Activated CD4-positive, alpha-beta memory T cell treated with anti-CD3 and anti-CD28 coated beads, Interleukin-2, amount 10 ng/mL, durations not matched to agents 7 days and 5 days (primary cell): ENCODE measurements at regions not wholly inside any gene's neighbourhood (a gene's known extent, or its start where the extent isn't known, plus 50 kb on each side); places are given as distances from the start of the nearest gene placed in this dataset.

Experiments used
- CTCF ChIA-PET: fragments of 350-600 bp; sonication (Branson Sonifier 250); formaldehyde crosslinking; loops from one replicate; lab custom pipeline; 2021; ENCODE audit warnings: antibody characterized with exemption, inconsistent platforms; lab: Charles Lee
- POLR2A ChIA-PET: fragments of 350-600 bp; sonication (Branson Sonifier 250); formaldehyde crosslinking; loops from one replicate; lab custom pipeline; 2021; ENCODE audit warnings: antibody characterized with exemption; lab: Charles Lee
- DNase-seq: peaks from one replicate; pipeline ENCODE4 v3.0.0-alpha.2; 2020
- H3K27ac Mint-ChIP-seq: one replicate; pipeline ENCODE4 v1.8.0; 2021; ENCODE audit warnings: mild to moderate bottlenecking, mixed read lengths
- H3K27me3 Mint-ChIP-seq: one replicate; pipeline ENCODE4 v1.8.0; 2021; ENCODE audit warnings: mixed read lengths
- H3K36me3 Mint-ChIP-seq: one replicate; pipeline ENCODE4 v1.8.0; 2021; ENCODE audit warnings: low read depth, mixed read lengths
- H3K4me1 Mint-ChIP-seq: one replicate; pipeline ENCODE4 v1.8.0; 2021; ENCODE audit warnings: mixed read lengths
- H3K4me3 Mint-ChIP-seq: one replicate; pipeline ENCODE4 v1.8.0; 2021; ENCODE audit warnings: mild to moderate bottlenecking, mixed read lengths
- H3K9me3 Mint-ChIP-seq: one replicate; pipeline ENCODE4 v1.8.0; 2021; ENCODE audit warnings: mixed read lengths

GRCh38 chr4:173697840-173698239 is 167.8 kb upstream of the HAND2 start:
- H3K4me1 Mint-ChIP-seq, result no peaks in the 10 kb centered on the region
- ChIA-PET POLR2A (no interaction called here), CTCF (no interaction called here)
- no peak overlapping the region for H3K4me3 Mint-ChIP-seq
- H3K27me3 Mint-ChIP-seq, result no peaks in the 10 kb centered on the region
- H3K27ac Mint-ChIP-seq, result no peak overlapping the region
- no peaks in the 10 kb centered on the region for H3K9me3 Mint-ChIP-seq
- H3K36me3 Mint-ChIP-seq, result no peaks in the 10 kb centered on the region
- no peak for DNase-seq

- Mint-ChIP-seq H3K4me1 (no peaks in the 10 kb centered on the region), H3K36me3 (no peaks in the 10 kb centered on the region), H3K27ac (no peak overlapping the region), H3K9me3 (no peaks in the 10 kb centered on the region), H3K4me3 (no peak overlapping the region), H3K27me3 (no peaks in the 10 kb centered on the region)
- DNase-seq, result no peak
- ChIA-PET POLR2A (no interaction called here), CTCF (no interaction called here)
Observed at GRCh38 chr4:173696551-173696950, 166.5 kb upstream of the HAND2 start.

GRCh38 chr4:173696011-173696410 is 166.0 kb upstream of the HAND2 start:
- no peaks in the 10 kb centered on the region for H3K36me3 Mint-ChIP-seq
- H3K27me3 Mint-ChIP-seq, result no peaks in the 10 kb centered on the region
- no peak overlapping the region for H3K4me3 Mint-ChIP-seq
- ChIA-PET CTCF (no interaction called here), POLR2A (no interaction called here)
- no peak overlapping the region for H3K27ac Mint-ChIP-seq
- DNase-seq, result no peak
- H3K4me1 Mint-ChIP-seq, result no peaks in the 10 kb centered on the region
- no peaks in the 10 kb centered on the region for H3K9me3 Mint-ChIP-seq

- no peaks in the 10 kb centered on the region for H3K9me3 Mint-ChIP-seq
- H3K27ac Mint-ChIP-seq, result no peak overlapping the region
- no peaks in the 10 kb centered on the region for H3K4me1 Mint-ChIP-seq
- no peak for DNase-seq
- POLR2A ChIA-PET, result no interaction called here
- no peaks in the 10 kb centered on the region for H3K27me3 Mint-ChIP-seq
- CTCF ChIA-PET, result no interaction called here
- H3K36me3 Mint-ChIP-seq, result no peaks in the 10 kb centered on the region
- no peak overlapping the region for H3K4me3 Mint-ChIP-seq
Observed at GRCh38 chr4:173685831-173686210, 155.8 kb upstream of the HAND2 start.

GRCh38 chr4:173685165-173685830 is 155.3 kb upstream of the HAND2 start:
- Mint-ChIP-seq H3K27me3 (no peaks in the 10 kb centered on the region), H3K27ac (no peak overlapping the region), H3K36me3 (no peaks in the 10 kb centered on the region), H3K9me3 (no peaks in the 10 kb centered on the region), H3K4me3 (no peak overlapping the region), H3K4me1 (no peaks in the 10 kb centered on the region)
- no peak for DNase-seq
- CTCF ChIA-PET, result no interaction called here
- POLR2A ChIA-PET, result no interaction called here

- ChIA-PET CTCF (interaction anchor here (0.7 kb wide), 1 partner anchor 1300 kb away, joined by 3 read pairs; no protein-coding TSS in a partner anchor), POLR2A (no interaction called here)
- H3K27ac Mint-ChIP-seq, result no peak overlapping the region
- no peaks in the 10 kb centered on the region for H3K9me3 Mint-ChIP-seq
- H3K36me3 Mint-ChIP-seq, result no peaks in the 10 kb centered on the region
- DNase-seq, result no peak
- no peaks in the 10 kb centered on the region for H3K27me3 Mint-ChIP-seq
- H3K4me3 Mint-ChIP-seq, result no peak overlapping the region
- no peaks in the 10 kb centered on the region for H3K4me1 Mint-ChIP-seq
Observed at GRCh38 chr4:173684223-173684622, 154.2 kb upstream of the HAND2 start.

- Mint-ChIP-seq H3K9me3 (no peaks in the 10 kb centered on the region), H3K27me3 (no peaks in the 10 kb centered on the region), H3K4me3 (no peak overlapping the region), H3K4me1 (no peaks in the 10 kb centered on the region), H3K36me3 (no peaks in the 10 kb centered on the region), H3K27ac (no peak overlapping the region)
- CTCF ChIA-PET, result no interaction called here
- POLR2A ChIA-PET, result no interaction called here
- DNase-seq, result no peak
Observed at GRCh38 chr4:173682609-173683008, 152.6 kb upstream of the HAND2 start.

- ChIA-PET POLR2A (no interaction called here), CTCF (no interaction called here)
- Mint-ChIP-seq H3K36me3 (no peaks in the 10 kb centered on the region), H3K27me3 (no peaks in the 10 kb centered on the region), H3K4me3 (no peak overlapping the region), H3K4me1 (no peaks in the 10 kb centered on the region), H3K9me3 (no peaks in the 10 kb centered on the region), H3K27ac (no peak overlapping the region)
- DNase-seq, result no peak
Observed at GRCh38 chr4:173680278-173680677, 150.2 kb upstream of the HAND2 start.

GRCh38 chr4:173675446-173675845 is 145.4 kb upstream of the HAND2 start:
- Mint-ChIP-seq H3K27ac (no peak overlapping the region), H3K27me3 (no peaks in the 10 kb centered on the region), H3K4me1 (no peaks in the 10 kb centered on the region), H3K4me3 (no peak overlapping the region), H3K36me3 (no peaks in the 10 kb centered on the region), H3K9me3 (peaks cover 2% of the 10 kb centered on the region)
- no peak for DNase-seq
- CTCF ChIA-PET, result no interaction called here
- POLR2A ChIA-PET, result no interaction called here

- no peak for DNase-seq
- POLR2A ChIA-PET, result no interaction called here
- Mint-ChIP-seq H3K4me1 (no peaks in the 10 kb centered on the region), H3K9me3 (peaks cover 2% of the 10 kb centered on the region), H3K36me3 (no peaks in the 10 kb centered on the region), H3K4me3 (no peak overlapping the region), H3K27ac (no peak overlapping the region), H3K27me3 (no peaks in the 10 kb centered on the region)
- CTCF ChIA-PET, result interaction anchor here (1.2 kb wide), 1 partner anchor 83 kb away, joined by 3 read pairs; no protein-coding TSS in a partner anchor
Observed at GRCh38 chr4:173669460-173670179, 139.6 kb upstream of the HAND2 start.

GRCh38 chr4:173661001-173661400 is 131.0 kb upstream of the HAND2 start:
- Mint-ChIP-seq H3K4me3 (no peak overlapping the region), H3K27ac (no peak overlapping the region), H3K4me1 (no peaks in the 10 kb centered on the region), H3K36me3 (no peaks in the 10 kb centered on the region), H3K9me3 (no peaks in the 10 kb centered on the region), H3K27me3 (no peaks in the 10 kb centered on the region)
- ChIA-PET CTCF (no interaction called here), POLR2A (no interaction called here)
- DNase-seq, result no peak

- H3K9me3 Mint-ChIP-seq, result no peaks in the 10 kb centered on the region
- no peaks in the 10 kb centered on the region for H3K4me1 Mint-ChIP-seq
- H3K27me3 Mint-ChIP-seq, result no peaks in the 10 kb centered on the region
- H3K4me3 Mint-ChIP-seq, result no peak overlapping the region
- ChIA-PET CTCF (no interaction called here), POLR2A (no interaction called here)
- H3K36me3 Mint-ChIP-seq, result no peaks in the 10 kb centered on the region
- H3K27ac Mint-ChIP-seq, result no peak overlapping the region
- no peak for DNase-seq
Observed at GRCh38 chr4:173656898-173657297, 126.9 kb upstream of the HAND2 start.

- Mint-ChIP-seq H3K4me1 (no peaks in the 10 kb centered on the region), H3K9me3 (no peaks in the 10 kb centered on the region), H3K27ac (no peak overlapping the region), H3K36me3 (no peaks in the 10 kb centered on the region), H3K27me3 (no peaks in the 10 kb centered on the region), H3K4me3 (no peak overlapping the region)
- no peak for DNase-seq
- ChIA-PET CTCF (no interaction called here), POLR2A (no interaction called here)
Observed at GRCh38 chr4:173652283-173652931, 122.4 kb upstream of the HAND2 start.
